HG02973 (cell line): ENCODE measurements at regions not wholly inside any gene's neighbourhood (a gene's known extent, or its start where the extent isn't known, plus 50 kb on each side); places are given as distances from the start of the nearest gene placed in this dataset.

Experiments
- ATAC-seq: cut with Tn5 transposase; IDR thresholded peaks from one replicate; pipeline ENCODE4 v1.9.1; 2021; ENCODE audit warnings: moderate library complexity; ENCODE audit not compliant: unreplicated experiment

GRCh38 chr2:193566276-193566675 lies 1371.5 kb upstream of the TMEFF2 start:
- no peak for ATAC-seq

- no peak for ATAC-seq
These were observed 1367.3 kb upstream of the TMEFF2 start for GRCh38 chr2:193562031-193562430.

GRCh38 chr2:193561054-193561453 lies 1366.3 kb upstream of the TMEFF2 start:
- peak; percentile 48 for ATAC-seq

GRCh38 chr2:193556766-193557470 lies 1362.2 kb upstream of the TMEFF2 start:
- no peak for ATAC-seq

GRCh38 chr2:193549661-193550060 lies 1354.9 kb upstream of the TMEFF2 start:
- no peak for ATAC-seq

- no peak for ATAC-seq
These were observed 1348.0 kb upstream of the TMEFF2 start for GRCh38 chr2:193542762-193543161.

- ATAC-seq = peak; percentile 83
These were observed 1344.5 kb upstream of the TMEFF2 start for GRCh38 chr2:193539188-193539587.

GRCh38 chr2:193538061-193538460 lies 1343.3 kb upstream of the TMEFF2 start:
- no peak for ATAC-seq

- ATAC-seq = no peak
These were observed 1342.8 kb upstream of the TMEFF2 start for GRCh38 chr2:193537531-193537930.

GRCh38 chr2:193528458-193528857 lies 1333.7 kb upstream of the TMEFF2 start:
- no peak for ATAC-seq

- ATAC-seq = no peak
These were observed 1332.4 kb upstream of the TMEFF2 start for GRCh38 chr2:193527146-193527545.

- ATAC-seq = no peak
These were observed 1328.9 kb upstream of the TMEFF2 start for GRCh38 chr2:193523662-193524061.

- ATAC-seq = no peak
These were observed 1326.8 kb upstream of the TMEFF2 start for GRCh38 chr2:193521523-193521922.

- ATAC-seq = peak; percentile 44
These were observed 1326.2 kb upstream of the TMEFF2 start for GRCh38 chr2:193520709-193521458.

- no peak for ATAC-seq
These were observed 1323.5 kb upstream of the TMEFF2 start for GRCh38 chr2:193518041-193518817.

- no peak for ATAC-seq
These were observed 1322.9 kb upstream of the TMEFF2 start for GRCh38 chr2:193517615-193518014.

- ATAC-seq = no peak
These were observed 1311.3 kb upstream of the TMEFF2 start for GRCh38 chr2:193506035-193506434.

GRCh38 chr2:193505620-193506019 lies 1310.9 kb upstream of the TMEFF2 start:
- ATAC-seq = no peak

- ATAC-seq = no peak
These were observed 1307.8 kb upstream of the TMEFF2 start for GRCh38 chr2:193502363-193503035.

- no peak for ATAC-seq
These were observed 1302.1 kb upstream of the TMEFF2 start for GRCh38 chr2:193496786-193497185.

GRCh38 chr2:193482557-193482956 lies 1287.8 kb upstream of the TMEFF2 start:
- ATAC-seq = peak; percentile 99
